HG02943 (cell line): ENCODE measurements at regions not wholly inside any gene's neighbourhood (a gene's known extent, or its start where the extent isn't known, plus 50 kb on each side); places are given as distances from the start of the nearest gene placed in this dataset.

Experiments
- ATAC-seq: cut with Tn5 transposase; IDR thresholded peaks from one replicate; pipeline ENCODE4 v1.9.1; 2021; ENCODE audit warnings: mild to moderate bottlenecking, low read depth, moderate library complexity; ENCODE audit not compliant: unreplicated experiment

- ATAC-seq, result no peak
Observed at GRCh38 chr22:48651981-48652538, 1175.6 kb downstream of the BRD1 start.

- no peak for ATAC-seq
Observed at GRCh38 chr22:48651036-48651890, 1176.4 kb downstream of the BRD1 start.

GRCh38 chr22:48650323-48651035 is 1177.2 kb downstream of the BRD1 start:
- no peak for ATAC-seq

- no peak for ATAC-seq
Observed at GRCh38 chr22:48649466-48649865, 1178.2 kb downstream of the BRD1 start.

- ATAC-seq, result no peak
Observed at GRCh38 chr22:48649031-48649430, 1178.6 kb downstream of the BRD1 start.

- ATAC-seq, result no peak
Observed at GRCh38 chr22:48647606-48648515, 1179.8 kb downstream of the BRD1 start.

GRCh38 chr22:48647051-48647450 is 1180.6 kb downstream of the BRD1 start:
- no peak for ATAC-seq

- ATAC-seq, result no peak
Observed at GRCh38 chr22:48646216-48646925, 1181.3 kb downstream of the BRD1 start.

GRCh38 chr22:48645766-48646165 is 1181.9 kb downstream of the BRD1 start:
- no peak for ATAC-seq

- ATAC-seq, result no peak
Observed at GRCh38 chr22:48644997-48645396, 1182.7 kb downstream of the BRD1 start.

- ATAC-seq, result no peak
Observed at GRCh38 chr22:48644108-48644507, 1183.6 kb downstream of the BRD1 start.

- no peak for ATAC-seq
Observed at GRCh38 chr22:48643066-48643731, 1184.5 kb downstream of the BRD1 start.

- no peak for ATAC-seq
Observed at GRCh38 chr22:48642550-48642949, 1185.1 kb downstream of the BRD1 start.

- ATAC-seq, result no peak
Observed at GRCh38 chr22:48641906-48642475, 1185.7 kb downstream of the BRD1 start.

- no peak for ATAC-seq
Observed at GRCh38 chr22:48640890-48641841, 1186.5 kb downstream of the BRD1 start.

GRCh38 chr22:48639896-48640748 is 1187.6 kb downstream of the BRD1 start:
- no peak for ATAC-seq
